HUDEP-2 (cell line): ENCODE measurements at regions not wholly inside any gene's neighbourhood (a gene's known extent, or its start where the extent isn't known, plus 50 kb on each side); places are given as distances from the start of the nearest gene placed in this dataset.
"Not testable (repeated sequence)": the region's sequence is repeated elsewhere in the genome, so short reads cannot be mapped to it uniquely, and the experiment has no call there.

ENCODE experiments used
- DNase-seq, 76 experiments: peaks; one replicate each; lab custom pipeline; 2025; ENCODE audit not compliant: unreplicated experiment in 76 of 76; lab: John Stamatoyannopoulos, UW

DNA sequence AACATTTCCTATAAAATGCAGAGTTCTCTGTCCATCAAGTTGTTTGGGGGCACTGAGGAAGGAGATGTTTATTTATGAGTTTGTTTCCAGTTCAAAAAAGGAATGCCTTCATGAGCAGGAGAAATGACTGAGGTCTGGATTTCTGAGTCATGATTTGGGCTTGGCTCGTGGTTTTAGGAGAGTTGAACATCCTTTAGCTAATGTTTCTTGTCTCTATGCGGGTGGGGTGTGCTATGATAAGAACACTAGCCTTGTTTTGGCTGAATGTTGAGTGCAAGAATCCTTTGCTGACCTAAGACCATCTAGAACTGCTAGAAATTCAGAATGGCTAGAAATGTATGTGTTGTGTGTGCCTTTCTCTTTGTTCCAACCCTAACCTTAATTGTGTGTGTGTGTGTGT, 59.1 kb upstream of the NBPF11 start:
- not testable (repeated sequence) for DNase-seq

GRCh38 chr1:148210624-148211023, 58.5 kb upstream of the NBPF11 start:
- DNase-seq = not testable (repeated sequence)

GRCh38 chr1:148210166-148210565, 58.1 kb upstream of the NBPF11 start:
- DNase-seq = not testable (repeated sequence)

DNA sequence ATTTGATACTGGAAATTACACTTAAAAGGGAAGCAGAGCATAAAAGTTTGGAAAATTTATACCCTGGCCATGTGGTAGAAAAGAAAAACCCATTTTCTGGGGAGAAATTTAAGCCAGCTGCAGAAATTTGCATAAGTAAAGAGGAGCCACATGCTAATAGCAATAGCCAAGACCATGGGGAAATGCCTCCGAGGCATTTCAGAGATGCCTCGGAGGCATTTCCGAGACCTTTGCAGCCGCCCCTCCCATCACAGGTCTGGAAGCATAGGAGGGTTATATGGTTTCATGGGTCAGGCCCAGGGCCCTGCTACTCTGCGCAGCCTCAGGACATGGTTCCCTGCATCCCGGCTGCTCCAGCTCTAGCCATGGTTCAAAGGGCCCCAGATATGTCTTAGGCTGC, 49.9 kb upstream of the NBPF11 start:
- DNase-seq = not testable (repeated sequence)
